Stimulated activated naive CD4-positive, alpha-beta T cell treated with Interleukin-2 at 50 U/mL for 16 hours (primary cell): ENCODE measurements at regions not wholly inside any gene's neighbourhood (a gene's known extent, or its start where the extent isn't known, plus 50 kb on each side); places are given as distances from the start of the nearest gene placed in this dataset.

Experiments
- DNase-seq: peaks from one replicate; lab custom pipeline; 2025; lab: John Stamatoyannopoulos, UW

DNA sequence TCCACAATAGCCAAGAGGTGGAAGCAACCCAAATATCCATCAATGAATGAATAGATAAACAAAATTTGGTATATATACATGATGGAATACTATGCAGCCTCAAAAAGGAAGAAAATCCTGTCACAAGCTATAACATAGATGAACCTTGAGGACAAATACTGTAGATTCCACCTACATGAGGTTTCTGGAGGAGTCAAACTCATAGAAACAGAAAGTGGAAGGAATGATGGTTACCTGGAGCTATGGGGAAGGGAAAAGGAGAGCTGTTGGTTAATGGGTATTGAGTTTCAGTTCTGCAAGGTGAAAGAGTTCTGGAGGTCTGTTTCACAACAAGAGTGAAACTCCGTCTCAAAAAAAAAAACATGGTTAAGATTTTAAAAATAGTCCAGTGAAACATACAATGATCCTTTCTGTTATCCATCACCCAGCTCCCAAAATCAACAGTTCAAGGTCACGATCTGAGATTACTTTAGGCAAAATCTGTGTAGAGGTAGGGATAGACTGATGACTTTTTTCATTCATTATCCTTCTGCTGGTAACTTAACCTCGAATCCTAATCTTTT lies 80.8 kb upstream of the HNRNPU start:
- DNase-seq = no peak

GRCh38 chr1:244941121-244941520 lies 76.8 kb upstream of the HNRNPU start:
- DNase-seq = no peak

- DNase-seq = no peak
Observed at GRCh38 chr1:244937099-244937498, 72.8 kb upstream of the HNRNPU start.

- DNase-seq = no peak
Observed at GRCh38 chr1:244920911-244921761, 56.8 kb upstream of the HNRNPU start.

- DNase-seq = no peak
Observed at GRCh38 chr1:244919320-244920282, 55.3 kb upstream of the HNRNPU start.

DNA sequence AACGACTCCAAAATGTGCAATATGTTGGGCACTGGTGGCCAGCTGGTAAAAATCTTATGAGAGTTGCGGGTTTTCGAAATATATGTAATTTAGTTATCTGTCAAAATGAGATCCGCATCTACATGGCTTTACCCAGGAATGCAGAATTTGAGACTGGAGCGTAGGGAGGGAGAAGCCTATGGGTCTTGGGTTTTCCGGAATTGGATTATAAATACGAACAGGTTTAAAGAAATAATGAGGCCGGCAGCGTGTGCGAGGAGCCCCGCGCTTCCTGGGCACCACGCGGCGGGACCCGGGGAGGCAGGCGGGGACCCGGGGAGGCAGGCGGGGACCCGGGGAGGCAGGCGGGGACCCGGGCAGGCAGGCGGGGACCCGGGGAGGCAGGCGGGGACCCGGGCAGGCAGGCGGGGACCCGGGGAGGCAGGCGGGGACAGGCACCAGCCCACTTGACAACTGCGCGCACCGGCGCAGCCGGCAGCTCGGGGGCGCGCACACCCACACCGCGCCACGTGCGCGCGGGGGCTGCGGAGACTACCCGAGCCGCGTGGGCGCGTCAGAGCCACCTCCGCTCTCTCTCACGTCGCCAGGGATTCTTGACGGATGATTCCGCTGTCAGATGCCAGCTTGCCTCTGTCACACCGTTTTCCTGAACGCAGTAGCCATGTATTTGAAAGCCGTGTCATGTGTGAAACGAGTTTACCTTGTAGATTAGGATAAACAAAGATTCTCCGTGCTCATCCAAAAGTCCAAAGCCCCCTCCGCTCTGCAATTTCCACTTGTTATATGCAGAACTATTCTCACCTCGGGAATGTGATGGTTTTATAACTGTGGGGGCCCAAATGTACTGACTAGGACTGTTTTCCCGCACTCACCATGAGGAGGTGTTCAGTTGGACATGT lies 54.3 kb upstream of the HNRNPU start:
- DNase-seq = peak; percentile 54

DNA sequence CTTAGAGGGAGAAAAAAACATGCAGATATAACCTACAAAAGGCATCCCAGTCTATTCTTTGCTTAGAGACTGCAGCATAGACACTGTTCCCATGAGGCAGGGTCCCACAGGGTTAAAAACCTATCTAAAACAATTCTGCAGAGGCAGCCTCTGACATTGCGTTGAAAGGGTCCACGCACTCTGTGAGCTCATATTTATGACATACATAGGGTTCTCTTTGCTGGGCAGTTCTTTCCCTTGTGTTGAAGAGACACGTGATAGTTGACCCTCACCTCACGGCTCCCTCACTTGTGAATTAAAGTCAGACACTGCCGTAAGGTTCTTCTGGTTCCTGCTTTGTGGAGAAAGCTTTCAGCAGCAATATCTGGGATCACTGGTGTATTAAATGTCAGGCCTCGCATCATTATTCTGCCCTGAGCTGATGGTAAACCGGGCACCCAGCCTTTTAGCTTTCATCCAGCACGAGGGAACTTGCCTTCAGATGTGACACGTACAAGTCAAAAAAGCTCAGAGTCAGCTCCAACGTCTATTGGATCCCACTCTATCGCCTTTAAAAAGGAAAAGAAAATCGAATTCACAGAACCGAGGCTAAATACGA lies 52.8 kb upstream of the HNRNPU start:
- no peak for DNase-seq

GRCh38 chr1:244915736-244916135 lies 51.4 kb upstream of the HNRNPU start:
- no peak for DNase-seq

GRCh38 chr1:244914761-244915160 lies 50.4 kb upstream of the HNRNPU start:
- DNase-seq = no peak
